CD4-positive, alpha-beta memory T cell (primary cell): ENCODE measurements at regions not wholly inside any gene's neighbourhood (a gene's known extent, or its start where the extent isn't known, plus 50 kb on each side); places are given as distances from the start of the nearest gene placed in this dataset.
"Not testable (repeated sequence)": the region's sequence is repeated elsewhere in the genome, so short reads cannot be mapped to it uniquely, and the experiment has no call there.

ENCODE experiments used
- CTCF ChIA-PET: fragments of 350-600 bp; sonication (Branson Sonifier 250); formaldehyde crosslinking; loops from one replicate; lab custom pipeline; 2021; ENCODE audit warnings: inconsistent platforms; ENCODE audit not compliant: partially characterized antibody; lab: Charles Lee
- POLR2A ChIA-PET: fragments of 350-600 bp; sonication (Branson Sonifier 250); formaldehyde crosslinking; loops from one replicate; lab custom pipeline; 2021; ENCODE audit not compliant: partially characterized antibody; lab: Charles Lee
- DNase-seq, 5 donors: peaks; one replicate each; pipeline versions ENCODE4 v3.0.0 to v3.0.0-alpha.2; 2020 to 2022; ENCODE audit warnings: mixed read lengths in 1 of 5
- H3K27ac ChIP-seq: one replicate; pipeline ENCODE4 v1.7.0; 2013; ENCODE audit warnings: low read depth, low read length
- H3K27me3 ChIP-seq: 2 replicates; pipeline ENCODE4 v1.7.0; 2013; ENCODE audit warnings: mild to moderate bottlenecking, low read length, moderate library complexity; ENCODE audit not compliant: insufficient read depth
- H3K36me3 ChIP-seq: 2 replicates; pipeline ENCODE4 v1.7.0; 2013; ENCODE audit warnings: mild to moderate bottlenecking, low read length, moderate library complexity; ENCODE audit not compliant: insufficient read depth
- H3K4me1 ChIP-seq: 2 replicates; pipeline ENCODE4 v1.7.0; 2013; ENCODE audit warnings: mild to moderate bottlenecking, low read length, moderate library complexity; ENCODE audit not compliant: insufficient read depth
- H3K4me3 ChIP-seq, 2 donors: one replicate each; pipeline ENCODE4 v1.7.0; 2013; ENCODE audit warnings: low read length in 2 of 2, mild to moderate bottlenecking in 1 of 2
- H3K9me3 ChIP-seq, 2 donors: one replicate each; pipeline ENCODE4 v1.7.0; 2013; ENCODE audit warnings: low read length in 2 of 2, control low read depth in 1 of 2; ENCODE audit not compliant: control insufficient read depth in 1 of 2
- H3K27ac Mint-ChIP-seq, 7 donors: one replicate each; pipeline ENCODE4 v1.8.0; 2020 to 2021; ENCODE audit warnings: mixed read lengths in 7 of 7, mild to moderate bottlenecking in 6 of 7, inconsistent platforms in 3 of 7, moderate library complexity in 3 of 7
- H3K27me3 Mint-ChIP-seq, 2 donors: one replicate each; pipeline ENCODE4 v1.8.0; 2020 to 2021; ENCODE audit warnings: mixed read lengths in 2 of 2
- H3K36me3 Mint-ChIP-seq, 2 donors: one replicate each; pipeline ENCODE4 v1.8.0; 2020 to 2021; ENCODE audit warnings: mixed read lengths in 2 of 2, inconsistent platforms in 1 of 2, mild to moderate bottlenecking in 1 of 2
- H3K4me1 Mint-ChIP-seq, 4 donors: one replicate each; pipeline ENCODE4 v1.8.0; 2020 to 2021; ENCODE audit warnings: mixed read lengths in 4 of 4, mild to moderate bottlenecking in 1 of 4
- H3K4me3 Mint-ChIP-seq, 8 donors: one replicate each; pipeline ENCODE4 v1.8.0; 2020 to 2021; ENCODE audit warnings: mixed read lengths in 8 of 8, mild to moderate bottlenecking in 7 of 8, moderate library complexity in 6 of 8, inconsistent platforms in 3 of 8
- H3K9me3 Mint-ChIP-seq, 8 donors: one replicate each; pipeline ENCODE4 v1.8.0; 2020 to 2021; ENCODE audit warnings: mixed read lengths in 8 of 8, mild to moderate bottlenecking in 5 of 8, inconsistent platforms in 3 of 8, moderate library complexity in 1 of 8
- intact Hi-C: fragments of 100-400 bp; cut with micrococcal nuclease; formaldehyde crosslinking; loops from one replicate; pipeline ENCODE4 v1.15.1; 2023

DNA sequence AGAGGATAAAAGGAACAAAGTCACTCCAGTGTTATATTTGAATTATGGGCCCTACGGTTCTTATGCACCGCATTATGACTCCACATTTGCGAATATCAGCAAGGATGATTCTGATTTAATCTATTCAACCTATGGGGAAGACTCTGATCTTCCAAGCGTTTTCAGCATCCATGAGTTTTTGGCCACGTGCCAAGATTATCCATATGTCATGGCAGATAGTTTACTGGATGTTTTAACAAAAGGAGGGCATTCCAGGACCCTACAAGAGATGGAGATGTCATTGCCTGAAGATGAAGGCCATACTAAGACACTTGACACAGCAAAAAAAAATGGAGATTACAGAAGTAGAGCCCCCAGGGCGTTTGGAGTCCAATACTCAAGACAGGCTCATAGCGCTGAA lies 113.4 kb downstream of the IL12A start:
- H3K4me3 Mint-ChIP-seq, H3K27ac ChIP-seq, intact Hi-C loops, DNase-seq, CTCF ChIA-PET, H3K27ac Mint-ChIP-seq, H3K36me3 ChIP-seq, H3K4me3 ChIP-seq, H3K27me3 Mint-ChIP-seq, H3K4me1 ChIP-seq, H3K9me3 ChIP-seq, H3K9me3 Mint-ChIP-seq, POLR2A ChIA-PET, H3K4me1 Mint-ChIP-seq, H3K27me3 ChIP-seq, H3K36me3 Mint-ChIP-seq: not testable (repeated sequence)

DNA sequence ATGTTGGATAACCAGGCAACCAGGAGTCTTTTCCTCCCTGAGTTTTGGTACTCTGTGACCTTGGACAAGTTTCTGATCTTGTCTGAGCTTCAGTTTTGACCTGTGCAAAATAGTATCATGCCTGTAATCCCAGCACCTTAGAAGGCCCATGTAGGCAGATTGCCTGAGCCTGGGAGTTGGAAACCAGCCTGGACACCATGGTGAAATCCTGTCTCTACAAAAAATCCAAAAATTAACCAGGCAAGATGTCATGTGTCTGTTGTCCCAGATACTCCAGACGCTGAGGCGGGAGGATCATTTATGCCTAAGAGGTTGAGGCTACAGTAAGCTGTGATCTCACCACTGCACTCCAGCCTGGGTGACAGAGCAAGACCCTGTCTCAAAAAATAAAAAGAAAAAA lies 114.8 kb downstream of the IL12A start:
- Mint-ChIP-seq H3K36me3 (no peaks in the 10 kb centered on the region), H3K4me1 (no peaks in the 10 kb centered on the region), H3K9me3 (peaks cover 0 to 3% (median 0%) of the 10 kb centered on the region in 8 donors), H3K27ac (no peak overlapping the region), H3K4me3 (no peak overlapping the region), H3K27me3 (peaks cover 0 to 8% of the 10 kb centered on the region in 2 donors)
- Histone ChIP-seq H3K4me3 (no peak overlapping the region), H3K27me3 (no peaks in the 10 kb centered on the region), H3K9me3 (no peaks in the 10 kb centered on the region), H3K36me3 (no peaks in the 10 kb centered on the region), H3K27ac (no peak overlapping the region), H3K4me1 (no peaks in the 10 kb centered on the region)
- ChIA-PET POLR2A (no interaction called here), CTCF (no interaction called here)
- intact Hi-C loops, result no loop called here
- DNase-seq, result no peak

DNA sequence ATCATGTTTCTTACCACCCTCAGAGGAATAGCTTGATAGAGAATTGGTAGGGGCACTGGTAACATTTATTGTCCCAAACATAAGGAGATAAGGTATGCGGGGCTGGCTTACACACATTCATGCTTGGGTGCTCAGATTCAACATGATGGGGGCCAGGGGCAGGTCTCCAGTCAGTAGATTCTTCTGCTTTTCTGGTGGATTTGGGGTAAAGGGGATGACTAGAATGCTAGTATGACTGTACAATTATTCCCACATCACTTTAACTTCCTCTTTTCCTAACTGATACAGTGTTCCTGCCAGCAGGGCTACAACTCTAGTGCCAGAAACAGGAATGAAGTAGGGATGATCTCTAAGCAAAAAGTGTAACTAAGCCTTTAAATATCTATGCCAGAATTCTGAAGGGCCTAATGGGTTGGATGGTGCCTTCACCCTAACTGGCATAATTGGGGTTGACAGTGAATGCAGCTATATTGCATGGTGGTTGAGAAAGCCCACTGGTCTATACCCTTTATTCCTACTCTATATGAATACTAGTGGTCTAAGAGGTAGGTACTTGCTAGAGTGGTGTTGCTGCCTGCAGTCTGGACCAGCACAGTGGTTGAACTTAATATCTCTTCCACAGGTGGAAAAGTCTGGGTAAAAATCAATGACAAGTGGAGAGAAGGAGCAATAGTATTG lies 117.4 kb downstream of the IL12A start:
- no peak overlapping the region for H3K27ac Mint-ChIP-seq
- H3K27ac ChIP-seq, result no peak overlapping the region
- no peaks in the 10 kb centered on the region for H3K36me3 ChIP-seq
- H3K4me3 ChIP-seq, result no peak overlapping the region
- peaks cover 0 to 6% of the 10 kb centered on the region in 2 donors for H3K27me3 Mint-ChIP-seq
- no peaks in the 10 kb centered on the region for H3K27me3 ChIP-seq
- H3K36me3 Mint-ChIP-seq, result no peaks in the 10 kb centered on the region
- DNase-seq, result no peak
- ChIA-PET POLR2A (no interaction called here), CTCF (no interaction called here)
- intact Hi-C loops, result no loop called here
- H3K9me3 ChIP-seq, result no peaks in the 10 kb centered on the region
- H3K4me1 Mint-ChIP-seq, result no peaks in the 10 kb centered on the region
- H3K4me1 ChIP-seq, result no peaks in the 10 kb centered on the region
- H3K4me3 Mint-ChIP-seq, result no peak overlapping the region
- H3K9me3 Mint-ChIP-seq, result no peaks in the 10 kb centered on the region

DNA sequence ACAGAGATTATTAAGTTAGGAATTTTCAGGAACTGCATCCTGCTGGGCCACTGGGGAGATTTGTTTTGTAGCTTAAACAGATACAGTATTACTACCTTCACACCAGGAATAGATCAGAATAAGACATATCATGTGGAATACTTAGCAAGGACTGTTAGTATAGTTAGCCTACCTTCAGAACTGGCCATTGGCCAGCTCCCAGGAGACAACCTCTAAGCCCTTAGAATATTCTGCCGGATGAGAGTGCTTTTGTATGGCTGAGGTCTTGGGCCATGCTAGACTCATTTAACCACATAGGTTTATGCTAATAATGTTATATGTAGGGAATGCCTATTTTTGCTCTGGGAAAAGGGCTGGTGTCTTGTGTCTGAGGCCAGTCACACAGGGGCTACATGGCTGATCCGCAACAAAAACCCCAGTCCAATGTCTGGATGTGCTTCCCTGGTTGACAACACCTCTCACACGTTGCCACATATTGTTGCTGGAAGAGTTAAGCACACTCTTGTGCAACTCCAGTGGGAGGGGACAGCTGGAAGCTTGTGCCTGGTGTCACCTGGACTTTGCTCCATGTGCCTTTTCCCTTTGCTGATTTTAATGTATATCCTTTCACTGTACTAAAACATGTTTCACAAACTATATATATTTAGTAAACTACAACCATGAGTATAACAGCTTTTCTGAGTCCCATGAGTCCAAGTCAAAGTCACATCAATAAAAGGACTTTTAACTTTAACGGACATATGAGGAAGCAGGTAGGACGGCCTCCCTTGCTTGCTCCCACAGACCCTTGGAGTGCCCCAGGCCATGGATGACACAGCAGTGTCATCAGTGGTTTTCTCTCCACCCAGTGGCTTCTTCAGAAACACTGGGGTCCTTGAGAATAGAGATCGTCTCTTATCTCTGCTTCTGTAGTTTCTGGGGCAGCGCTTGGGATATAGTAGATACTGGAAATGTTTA lies 118.0 kb upstream of the C3orf80 start:
- H3K27ac Mint-ChIP-seq, result no peak overlapping the region
- no peaks in the 10 kb centered on the region for H3K9me3 ChIP-seq
- H3K36me3 ChIP-seq, result no peaks in the 10 kb centered on the region
- no peaks in the 10 kb centered on the region for H3K36me3 Mint-ChIP-seq
- H3K9me3 Mint-ChIP-seq, result no peaks in the 10 kb centered on the region
- no peak for DNase-seq
- H3K27me3 Mint-ChIP-seq, result peaks cover 1 to 5% of the 10 kb centered on the region in 2 donors
- intact Hi-C loops, result no loop called here
- H3K27me3 ChIP-seq, result no peaks in the 10 kb centered on the region
- no peaks in the 10 kb centered on the region for H3K4me1 ChIP-seq
- no peak overlapping the region for H3K27ac ChIP-seq
- no peaks in the 10 kb centered on the region for H3K4me1 Mint-ChIP-seq
- ChIA-PET CTCF (no interaction called here), POLR2A (no interaction called here)
- H3K4me3 ChIP-seq, result no peak overlapping the region
- no peak overlapping the region for H3K4me3 Mint-ChIP-seq

DNA sequence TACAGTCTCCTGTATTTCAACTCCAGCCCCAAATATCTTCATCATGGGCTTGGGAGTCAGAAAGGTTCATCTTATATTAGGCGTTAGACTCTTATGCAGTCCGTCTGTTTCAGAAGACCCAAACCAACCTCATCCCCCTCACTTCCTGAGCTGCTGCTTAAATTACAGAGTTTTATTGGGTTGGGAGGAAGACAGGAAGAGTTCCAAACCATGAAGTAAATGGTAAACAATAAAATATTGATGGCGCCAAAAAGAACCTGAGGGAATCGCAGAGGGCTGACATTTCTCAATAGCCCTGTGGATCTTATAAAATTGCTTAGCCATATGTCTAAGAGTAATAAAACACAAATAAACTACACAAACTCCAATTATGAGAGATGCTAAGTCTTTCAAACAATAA lies 116.9 kb upstream of the C3orf80 start:
- no peaks in the 10 kb centered on the region for H3K36me3 ChIP-seq

DNA sequence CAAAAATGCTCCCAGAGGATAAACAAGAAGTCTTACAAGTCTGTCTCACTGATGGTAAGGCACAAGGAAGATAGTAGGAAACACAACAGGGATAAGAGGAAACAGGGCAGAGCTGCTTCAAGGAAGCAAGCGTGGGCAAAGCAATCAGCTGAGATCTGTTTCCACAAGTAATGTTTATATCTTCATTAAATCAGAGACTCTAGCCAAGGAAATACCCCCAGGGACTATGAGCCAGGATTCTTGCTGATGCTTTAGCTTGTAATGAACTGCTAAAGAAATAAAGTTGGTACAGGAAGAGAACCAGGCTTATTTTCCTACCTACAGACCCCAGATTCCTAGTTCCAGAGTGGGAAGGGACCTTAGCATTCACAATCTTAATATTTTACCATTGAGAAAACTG lies 112.7 kb upstream of the C3orf80 start:
- Mint-ChIP-seq H3K36me3 (no peaks in the 10 kb centered on the region), H3K9me3 (peaks cover 0 to 5% (median 0%) of the 10 kb centered on the region in 8 donors), H3K4me3 (no peak overlapping the region), H3K27ac (no peak overlapping the region), H3K4me1 (no peaks in the 10 kb centered on the region), H3K27me3 (peaks cover 11 to 12% of the 10 kb centered on the region in 2 donors)
- no peak for DNase-seq
- POLR2A ChIA-PET, result no interaction called here
- no peaks in the 10 kb centered on the region for H3K36me3 ChIP-seq
- H3K27me3 ChIP-seq, result no peaks in the 10 kb centered on the region
- H3K4me1 ChIP-seq, result no peaks in the 10 kb centered on the region
- no peaks in the 10 kb centered on the region for H3K9me3 ChIP-seq
- intact Hi-C loops, result no loop called here
- CTCF ChIA-PET, result interaction anchor here (1.1 kb wide), 1 partner anchor 124 kb away, joined by 4 read pairs; the partner anchor contains the start of gene IL12A
- no peak overlapping the region for H3K27ac ChIP-seq
- no peak overlapping the region for H3K4me3 ChIP-seq

More for the DNA sequence above, 116.9 kb upstream of the C3orf80 start:
- no peaks in the 10 kb centered on the region for H3K36me3 Mint-ChIP-seq
- no peak overlapping the region for H3K27ac ChIP-seq
- CTCF ChIA-PET, result no interaction called here
- no peaks in the 10 kb centered on the region for H3K27me3 ChIP-seq
- H3K27ac Mint-ChIP-seq, result no peak overlapping the region
- POLR2A ChIA-PET, result no interaction called here
- no peak overlapping the region for H3K4me3 Mint-ChIP-seq
- H3K4me3 ChIP-seq, result no peak overlapping the region
- intact Hi-C loops, result no loop called here
- H3K4me1 ChIP-seq, result no peaks in the 10 kb centered on the region
- no peaks in the 10 kb centered on the region for H3K9me3 Mint-ChIP-seq
- no peaks in the 10 kb centered on the region for H3K9me3 ChIP-seq
- no peaks in the 10 kb centered on the region for H3K4me1 Mint-ChIP-seq
- no peak for DNase-seq
- H3K27me3 Mint-ChIP-seq, result peaks cover 4% of the 10 kb centered on the region in 2 donors

DNA sequence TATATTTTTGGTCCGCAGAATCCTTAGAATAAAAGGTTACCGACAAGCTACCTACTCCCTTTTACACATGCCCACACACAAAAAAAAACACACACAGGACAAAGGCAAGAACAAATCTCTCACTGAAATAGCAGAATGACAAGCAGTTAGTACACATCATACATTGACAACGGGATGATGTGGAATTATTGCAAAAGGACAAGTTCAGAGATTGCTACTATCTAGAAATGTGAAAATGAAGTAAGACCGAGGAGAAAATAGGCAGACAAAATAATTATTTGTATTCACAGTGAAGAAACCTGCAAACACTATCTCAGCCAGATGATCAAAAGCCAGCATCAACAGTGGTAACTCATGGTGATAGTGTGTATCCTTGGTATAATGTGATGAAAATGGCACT lies 112.2 kb upstream of the C3orf80 start:
- ChIA-PET POLR2A (no interaction called here), CTCF (no interaction called here)
- Histone ChIP-seq H3K4me1 (no peaks in the 10 kb centered on the region), H3K9me3 (no peaks in the 10 kb centered on the region), H3K27me3 (no peaks in the 10 kb centered on the region), H3K4me3 (no peak overlapping the region), H3K36me3 (no peaks in the 10 kb centered on the region), H3K27ac (no peak overlapping the region)
- no peak for DNase-seq
- Mint-ChIP-seq H3K27ac (no peak overlapping the region), H3K36me3 (no peaks in the 10 kb centered on the region), H3K4me1 (no peaks in the 10 kb centered on the region), H3K27me3 (peaks cover 15 to 16% of the 10 kb centered on the region in 2 donors), H3K9me3 (peaks cover 0 to 8% (median 0%) of the 10 kb centered on the region in 8 donors), H3K4me3 (no peak overlapping the region)
- intact Hi-C loops, result no loop called here
